H1 (cell line): ENCODE measurements at regions not wholly inside any gene's neighbourhood (a gene's known extent, or its start where the extent isn't known, plus 50 kb on each side); places are given as distances from the start of the nearest gene placed in this dataset.
A peak's percentile ranks its signal among the peaks of the same experiment; 100 is the strongest.

Experiments
- CTCF ChIA-PET: fragments of 300-600 bp; sonication (Branson Sonifier 250); formaldehyde crosslinking; loops from one replicate; lab custom pipeline; 2021; ENCODE audit not compliant: partially characterized antibody; lab: Charles Lee
- POLR2A ChIA-PET: fragments of 300-600 bp; sonication (Branson Sonifier 250); formaldehyde crosslinking; loops from one replicate; lab custom pipeline; 2021; ENCODE audit warnings: inconsistent platforms; ENCODE audit not compliant: partially characterized antibody; lab: Charles Lee
- DNase-seq, 2 experiments: peaks; one replicate each; pipeline versions ENCODE4 v3.0.0 to v3.0.0-alpha.2; 2010 to 2022; ENCODE audit warnings: low spot score in 2 of 2, low read depth in 1 of 2, mixed read lengths in 1 of 2
- FAIRE-seq: peaks from 2 replicates; lab custom pipeline; 2011; peaks lifted over from hg19 to GRCh38; lab: Jason Lieb, UNC
- H2AFZ ChIP-seq: 2 replicates; pipeline ENCODE4 v1.8.1; 2012; ENCODE audit warnings: low read length, inconsistent platforms
- H2AK5ac ChIP-seq: 2 replicates; pipeline ENCODE4 v1.6.1; 2013; ENCODE audit warnings: low read depth, low read length
- H2BK120ac ChIP-seq: replicated peaks from 2 replicates; pipeline ENCODE3; 2013; ENCODE audit warnings: low read depth, low read length, inconsistent platforms
- H2BK12ac ChIP-seq: 2 replicates; pipeline ENCODE4 v1.6.1; 2013; ENCODE audit warnings: low read depth, low read length
- H2BK15ac ChIP-seq: 2 replicates; pipeline ENCODE4 v1.6.1; 2013; ENCODE audit warnings: low read length
- H2BK20ac ChIP-seq: 2 replicates; pipeline ENCODE4 v1.6.1; 2013; ENCODE audit warnings: low read length
- H2BK5ac ChIP-seq: 2 replicates; pipeline ENCODE4 v1.6.1; 2013; ENCODE audit warnings: low read depth, low read length
- H3K14ac ChIP-seq: 2 replicates; pipeline ENCODE4 v1.6.1; 2013; ENCODE audit warnings: inconsistent platforms; ENCODE audit not compliant: insufficient read length
- H3K18ac ChIP-seq: 2 replicates; pipeline ENCODE4 v1.6.1; 2013; ENCODE audit warnings: low read length; ENCODE audit errors: extremely low read depth
- H3K23ac ChIP-seq: 2 replicates; pipeline ENCODE4 v1.6.1; 2013; ENCODE audit warnings: inconsistent platforms; ENCODE audit not compliant: insufficient read length
- H3K23me2 ChIP-seq: 2 replicates; pipeline ENCODE4 v1.6.1; 2013; ENCODE audit warnings: low read depth, low read length
- H3K27ac ChIP-seq: 2 replicates; pipeline ENCODE4 v1.6.1; 2011; ENCODE audit warnings: low read depth, low read length, inconsistent platforms
- H3K27me3 ChIP-seq, 4 experiments: replicated peaks in 1 of 4; 1 replicate in 1 of 4; 2 replicates in 3 of 4; pipeline versions ENCODE4 v1.6.1 to v1.8.1; 2011 to 2013; ENCODE audit warnings: low read length in 3 of 4, mild to moderate bottlenecking in 3 of 4, inconsistent platforms in 2 of 4, mixed read lengths in 2 of 4, moderate library complexity in 1 of 4; ENCODE audit not compliant: control insufficient read depth in 3 of 4, insufficient read depth in 3 of 4; ENCODE audit errors: extremely low read depth in 1 of 4
- H3K36me3 ChIP-seq, 4 experiments: 2 replicates each; pipeline versions ENCODE4 v1.6.1 to v1.8.1; 2011 to 2013; ENCODE audit warnings: mild to moderate bottlenecking in 4 of 4, low read length in 3 of 4, moderate library complexity in 2 of 4, control low read depth in 1 of 4, inconsistent platforms in 1 of 4; ENCODE audit not compliant: insufficient read depth in 4 of 4, control insufficient read depth in 2 of 4
- H3K4ac ChIP-seq: replicated peaks from 2 replicates; pipeline ENCODE3; 2013; ENCODE audit warnings: low read length, low read depth, mixed read lengths, inconsistent platforms; ENCODE audit not compliant: insufficient read length
- H3K4me1 ChIP-seq, 4 experiments: replicated peaks in 1 of 4; 1 replicate in 1 of 4; 2 replicates in 3 of 4; pipeline versions ENCODE4 v1.6.1 to v1.8.1; 2011 to 2013; ENCODE audit warnings: low read length in 3 of 4, inconsistent platforms in 2 of 4, mixed read lengths in 1 of 4; ENCODE audit not compliant: insufficient read depth in 4 of 4, control insufficient read depth in 3 of 4
- H3K4me2 ChIP-seq, 2 experiments: 2 replicates each; pipeline versions ENCODE4 v1.6.1 to v1.8.1; 2011 to 2013; ENCODE audit warnings: low read depth in 2 of 2, low read length in 2 of 2, control low read depth in 1 of 2, inconsistent platforms in 1 of 2, mild to moderate bottlenecking in 1 of 2; ENCODE audit not compliant: insufficient read depth in 1 of 2
- H3K4me3 ChIP-seq, 4 experiments: fragments of 200-600, 300-600 bp in 1 of 4; sonication (generic), shearing (Covaris generic), sonication (Bioruptor Twin) in 1 of 4; 2 replicates each; pipeline versions ENCODE4 v1.5.1 to v1.8.1; 2011 to 2016; ENCODE audit warnings: low read length in 4 of 4, low read depth in 3 of 4, control low read depth in 2 of 4, inconsistent platforms in 2 of 4, mild to moderate bottlenecking in 2 of 4, mixed read lengths in 1 of 4, moderate library complexity in 1 of 4; ENCODE audit not compliant: insufficient read depth in 2 of 4; ENCODE audit errors: extremely low read depth in 1 of 4
- H3K56ac ChIP-seq: replicated peaks from 2 replicates; pipeline ENCODE3; 2013; ENCODE audit warnings: low read depth, mild to moderate bottlenecking, mixed read lengths, low read length, inconsistent platforms; ENCODE audit not compliant: insufficient read length
- H3K79me1 ChIP-seq: 2 replicates; pipeline ENCODE4 v1.6.1; 2013; ENCODE audit warnings: low read depth, low read length, control low read depth
- H3K79me2 ChIP-seq, 2 experiments: 2 replicates each; pipeline versions ENCODE4 v1.6.1 to v1.8.1; 2012 to 2013; ENCODE audit warnings: low read length in 2 of 2, mild to moderate bottlenecking in 2 of 2, inconsistent platforms in 1 of 2; ENCODE audit not compliant: insufficient read depth in 2 of 2, control insufficient read depth in 1 of 2
- H3K9ac ChIP-seq, 4 experiments: replicated peaks in 1 of 4; 1 replicate in 1 of 4; 2 replicates in 3 of 4; pipeline versions ENCODE4 v1.6.1 to v1.8.1; 2011 to 2013; ENCODE audit warnings: low read depth in 3 of 4, low read length in 3 of 4, control low read depth in 2 of 4, mild to moderate bottlenecking in 2 of 4, moderate library complexity in 2 of 4, inconsistent platforms in 1 of 4; ENCODE audit errors: extremely low read depth in 1 of 4
- H3K9me3 ChIP-seq, 2 experiments: 2 replicates each; pipeline versions ENCODE4 v1.6.1 to v1.8.1; 2012 to 2013; ENCODE audit warnings: mild to moderate bottlenecking in 2 of 2, moderate library complexity in 2 of 2, control low read depth in 1 of 2, inconsistent platforms in 1 of 2, low read depth in 1 of 2, low read length in 1 of 2, mixed read lengths in 1 of 2; ENCODE audit not compliant: insufficient read depth in 2 of 2
- H4K20me1 ChIP-seq, 2 experiments: replicated peaks in 1 of 2; 2 replicates each; pipeline versions ENCODE3 to v1.8.1; 2011 to 2013; ENCODE audit warnings: inconsistent platforms in 2 of 2, low read length in 2 of 2, mild to moderate bottlenecking in 1 of 2; ENCODE audit not compliant: insufficient read depth in 2 of 2, control insufficient read depth in 1 of 2
- H4K5ac ChIP-seq: 2 replicates; pipeline ENCODE4 v1.6.1; 2013; ENCODE audit warnings: low read length, low read depth, mixed read lengths, inconsistent platforms; ENCODE audit not compliant: insufficient read length
- H4K8ac ChIP-seq: 2 replicates; pipeline ENCODE4 v1.8.0; 2013; ENCODE audit warnings: mild to moderate bottlenecking, moderate library complexity, low read length, inconsistent platforms; ENCODE audit not compliant: insufficient read depth; ENCODE audit errors: extremely low read depth
- H4K91ac ChIP-seq: replicated peaks from 2 replicates; pipeline ENCODE3; 2013; ENCODE audit warnings: low read length, mixed read lengths, inconsistent platforms; ENCODE audit not compliant: insufficient read length
- BCL11A ChIP-seq, 2 experiments: IDR thresholded peaks; one replicate each; pipeline ENCODE4 v1.6.1; 2011; ENCODE audit warnings: low read depth in 2 of 2, low read length in 2 of 2, mild to moderate bottlenecking in 2 of 2
- SP4 ChIP-seq: IDR thresholded peaks from 2 replicates; pipeline ENCODE4 v1.6.1; 2012; ENCODE audit warnings: low read length, inconsistent platforms
- WGBS, 2 experiments: shearing (Covaris generic) in 1 of 2; methylation state at CpG; one replicate each; pipeline versions ENCODE4 v1.1.6 to v1.1.7; 2013 to 2015; ENCODE audit warnings: low lambda C conversion rate in 2 of 2, mixed read lengths in 2 of 2, inconsistent platforms in 1 of 2, low coverage in 1 of 2, missing lambda C conversion rate in 1 of 2; ENCODE audit not compliant: insufficient replicate concordance in 2 of 2, insufficient coverage in 1 of 2, insufficient read length in 1 of 2; ENCODE audit errors: extremely low coverage in 1 of 2, missing lambda C conversion rate in 1 of 2; 5-methylcytosine and 5-hydroxymethylcytosine counted together

DNA sequence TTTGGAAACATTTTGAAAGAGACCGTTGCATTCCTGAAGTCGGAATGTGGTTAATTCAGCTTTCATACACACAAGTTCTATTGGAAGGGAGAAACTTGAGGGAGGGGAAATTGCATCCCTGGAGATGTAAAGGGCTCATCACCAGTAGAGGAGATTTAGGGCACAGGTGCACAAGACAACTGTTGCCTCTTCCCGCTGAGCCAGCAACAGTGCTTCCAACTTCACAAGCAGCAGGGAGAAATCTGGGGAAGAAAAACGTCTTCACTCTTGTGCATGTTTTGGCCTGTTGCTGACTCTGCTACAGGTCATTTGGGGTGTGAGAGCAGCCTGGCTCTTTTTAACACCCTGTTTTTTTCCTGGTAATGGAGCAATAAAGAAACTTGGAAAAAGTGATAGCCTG lies 277.9 kb downstream of the GAS1 start:
- H2AFZ ChIP-seq, result 0 out of 2 replicates have a peak overlapping the region, but pooled peaks have one; percentile 9
- H3K4me3 ChIP-seq, result no peak overlapping the region
- no peaks in the 10 kb centered on the region for H3K79me1 ChIP-seq
- no peaks in the 10 kb centered on the region for H4K20me1 ChIP-seq
- no peak overlapping the region for H4K5ac ChIP-seq
- H3K27me3 ChIP-seq, result no peaks in the 10 kb centered on the region
- no peak overlapping the region for H3K56ac ChIP-seq
- no peak overlapping the region for H2BK5ac ChIP-seq
- FAIRE-seq (no peak), DNase-seq (no peak)
- ChIA-PET POLR2A (no interaction called here), CTCF (no interaction called here)
- H2BK15ac ChIP-seq, result no peak overlapping the region
- H3K79me2 ChIP-seq, result no peaks in the 10 kb centered on the region
- no peak overlapping the region for H3K23ac ChIP-seq
- no peak overlapping the region for H3K4ac ChIP-seq
- 78% methylated on average over 4 of the region's 4 CpGs; no CpG with 5 or more reads in 1 of the 2 experiments for WGBS, 2 experiments
- no peak overlapping the region for H2BK20ac ChIP-seq
- H3K4me1 ChIP-seq, result no peaks in the 10 kb centered on the region
- H2BK12ac ChIP-seq, result no peak overlapping the region
- H3K9ac ChIP-seq, result no peak overlapping the region
- H2BK120ac ChIP-seq, result no peak overlapping the region
- H3K27ac ChIP-seq, result no peak overlapping the region
- no peak overlapping the region for H3K14ac ChIP-seq
- no peak overlapping the region for H4K8ac ChIP-seq
- H2AK5ac ChIP-seq, result no peak overlapping the region
- no peaks in the 10 kb centered on the region for H3K36me3 ChIP-seq
- no peak overlapping the region for H3K4me2 ChIP-seq
- no peak overlapping the region for H4K91ac ChIP-seq
- no peak overlapping the region for H3K18ac ChIP-seq
- H3K23me2 ChIP-seq, result no peaks in the 10 kb centered on the region
- H3K9me3 ChIP-seq, result 0 out of 4 replicates have a peak, but pooled peaks cover 0 to 6% of the 10 kb centered on the region in 2 experiments
- TF ChIP-seq SP4 (no peak), BCL11A (IDR thresholded peaks at IDR 0.05; ENCODE audit: low read depth in 2 of 2, low read length in 2 of 2) (no peak)
